CD4-positive, alpha-beta T cell treated with Interferon alpha-2 for 1 hour (primary cell): ENCODE measurements at regions not wholly inside any gene's neighbourhood (a gene's known extent, or its start where the extent isn't known, plus 50 kb on each side); places are given as distances from the start of the nearest gene placed in this dataset.
A peak's percentile ranks its signal among the peaks of the same experiment; 100 is the strongest.

ENCODE experiments used
- DNase-seq, 2 donors: peaks; one replicate each; pipeline ENCODE4 v3.0.0-alpha.2; 2020 to 2022

- no peak for DNase-seq
These were observed 147.8 kb downstream of the ETS2 start for GRCh38 chr21:38953516-38953915.

- no peak for DNase-seq
These were observed 147.2 kb downstream of the ETS2 start for GRCh38 chr21:38952890-38953289.

- DNase-seq = no peak
These were observed 145.5 kb downstream of the ETS2 start for GRCh38 chr21:38951095-38951730.

- no peak for DNase-seq
These were observed 144.8 kb downstream of the ETS2 start for GRCh38 chr21:38950435-38951094.

- no peak for DNase-seq
These were observed 143.3 kb downstream of the ETS2 start for GRCh38 chr21:38949070-38949380.

- DNase-seq = no peak
These were observed 142.8 kb downstream of the ETS2 start for GRCh38 chr21:38948377-38949069.

GRCh38 chr21:38945545-38946245 lies 140.0 kb downstream of the ETS2 start:
- no peak for DNase-seq

GRCh38 chr21:38944903-38945302 lies 139.2 kb downstream of the ETS2 start:
- DNase-seq = no peak

GRCh38 chr21:38944402-38944801 lies 138.7 kb downstream of the ETS2 start:
- DNase-seq = no peak

- no peak for DNase-seq
These were observed 137.1 kb downstream of the ETS2 start for GRCh38 chr21:38942748-38943211.

GRCh38 chr21:38938769-38939168 lies 133.0 kb downstream of the ETS2 start:
- no peak for DNase-seq

- DNase-seq = peak; percentile 14 to 28
These were observed 132.6 kb downstream of the ETS2 start for GRCh38 chr21:38938343-38938742.

GRCh38 chr21:38937844-38938243 lies 132.1 kb downstream of the ETS2 start:
- no peak for DNase-seq

- no peak for DNase-seq
These were observed 131.6 kb downstream of the ETS2 start for GRCh38 chr21:38937286-38937790.

GRCh38 chr21:38936240-38936639 lies 130.5 kb downstream of the ETS2 start:
- no peak for DNase-seq

GRCh38 chr21:38933731-38934130 lies 128.0 kb downstream of the ETS2 start:
- DNase-seq = no peak

GRCh38 chr21:38931291-38931690 lies 125.6 kb downstream of the ETS2 start:
- no peak for DNase-seq

GRCh38 chr21:38930853-38931252 lies 125.1 kb downstream of the ETS2 start:
- DNase-seq = peak in 1 of 2 donors; percentile 53

GRCh38 chr21:38930066-38930465 lies 124.3 kb downstream of the ETS2 start:
- DNase-seq = no peak

- no peak for DNase-seq
These were observed 123.9 kb downstream of the ETS2 start for GRCh38 chr21:38929652-38930051.

GRCh38 chr21:38929142-38929541 lies 123.4 kb downstream of the ETS2 start:
- no peak for DNase-seq

GRCh38 chr21:38927776-38928175 lies 122.0 kb downstream of the ETS2 start:
- DNase-seq = no peak

GRCh38 chr21:38925923-38926322 lies 120.2 kb downstream of the ETS2 start:
- no peak for DNase-seq
